ENCODE measurements at regions not wholly inside any gene's neighbourhood (a gene's known extent, or its start where the extent isn't known, plus 50 kb on each side); places are given as distances from the start of the nearest gene placed in this dataset.

GRCh38 chr15:93319121-93319814 lies 230.3 kb upstream of the RGMA start:
- intact Hi-C loops (cut with DNase I) = no loop called here
- no peaks in the 10 kb centered on the region for H3K27me3 ChIP-seq
- no peak for DNase-seq
- H3K4me3 ChIP-seq = no peak overlapping the region
- no peaks in the 10 kb centered on the region for H3K36me3 ChIP-seq
- H3K9ac ChIP-seq (ENCODE audit: low read depth in 2 of 2, low read length in 2 of 2) = no peak overlapping the region
- TF ChIP-seq CTCF (IDR thresholded peaks at IDR 0.05) = no peak
- no peak overlapping the region for H3K27ac ChIP-seq
- no peaks in the 10 kb centered on the region for H3K9me3 ChIP-seq
- H3K4me1 ChIP-seq = no peaks in the 10 kb centered on the region

GRCh38 chr15:93317772-93318171 lies 228.8 kb upstream of the RGMA start:
- no peak for DNase-seq
- no peaks in the 10 kb centered on the region for H3K9me3 ChIP-seq
- no peaks in the 10 kb centered on the region for H3K36me3 ChIP-seq
- intact Hi-C loops (cut with DNase I) = no loop called here
- TF ChIP-seq CTCF (IDR thresholded peaks at IDR 0.05) = no peak
- H3K4me3 ChIP-seq = no peak overlapping the region
- no peaks in the 10 kb centered on the region for H3K4me1 ChIP-seq
- H3K9ac ChIP-seq (ENCODE audit: low read depth in 2 of 2, low read length in 2 of 2) = no peak overlapping the region
- no peaks in the 10 kb centered on the region for H3K27me3 ChIP-seq
- H3K27ac ChIP-seq = no peak overlapping the region

- H3K9ac ChIP-seq (ENCODE audit: low read depth in 2 of 2, low read length in 2 of 2) = no peak overlapping the region
- no peaks in the 10 kb centered on the region for H3K36me3 ChIP-seq
- intact Hi-C loops (cut with DNase I) = no loop called here
- H3K27ac ChIP-seq = no peak overlapping the region
- no peaks in the 10 kb centered on the region for H3K9me3 ChIP-seq
- no peaks in the 10 kb centered on the region for H3K4me1 ChIP-seq
- no peaks in the 10 kb centered on the region for H3K27me3 ChIP-seq
- no peak for TF ChIP-seq CTCF (IDR thresholded peaks at IDR 0.05)
- DNase-seq = no peak
- H3K4me3 ChIP-seq = no peak overlapping the region
Measured at GRCh38 chr15:93314245-93314644, 225.2 kb upstream of the RGMA start.

- Histone ChIP-seq H3K9me3 (no peaks in the 10 kb centered on the region), H3K27me3 (no peaks in the 10 kb centered on the region), H3K4me3 (no peak overlapping the region), H3K9ac (ENCODE audit: low read depth in 2 of 2, low read length in 2 of 2) (no peak overlapping the region), H3K27ac (no peak overlapping the region), H3K4me1 (no peaks in the 10 kb centered on the region), H3K36me3 (no peaks in the 10 kb centered on the region)
- DNase-seq = no peak
- intact Hi-C loops (cut with DNase I) = no loop called here
- TF ChIP-seq CTCF (IDR thresholded peaks at IDR 0.05) = no peak
Measured at GRCh38 chr15:93312891-93313486, 224.0 kb upstream of the RGMA start.

GRCh38 chr15:93311620-93312019 lies 222.6 kb upstream of the RGMA start:
- H3K4me3 ChIP-seq = no peak overlapping the region
- no peak for DNase-seq
- no peaks in the 10 kb centered on the region for H3K9me3 ChIP-seq
- no peaks in the 10 kb centered on the region for H3K36me3 ChIP-seq
- intact Hi-C loops (cut with DNase I) = no loop called here
- no peak for TF ChIP-seq CTCF (IDR thresholded peaks at IDR 0.05)
- H3K27ac ChIP-seq = no peak overlapping the region
- H3K27me3 ChIP-seq = no peaks in the 10 kb centered on the region
- H3K4me1 ChIP-seq = no peaks in the 10 kb centered on the region
- H3K9ac ChIP-seq (ENCODE audit: low read depth in 2 of 2, low read length in 2 of 2) = no peak overlapping the region
